Gastrocnemius medialis (tissue), 4 donors: ENCODE measurements at regions not wholly inside any gene's neighbourhood (a gene's known extent, or its start where the extent isn't known, plus 50 kb on each side); places are given as distances from the start of the nearest gene placed in this dataset.

Source experiments
- CTCF ChIP-seq, 5 experiments: fragments of 450-650 bp in 3 of 5; fragments of 200-600 bp in 2 of 5; sonication (generic) in 2 of 5; IDR thresholded peaks in 4 of 5; conservative IDR thresholded peaks in 1 of 5; 1 replicate in 4 of 5; 2 replicates in 1 of 5; pipeline ENCODE4 v1.5.1; 2016 to 2019; ENCODE audit warnings: antibody characterized with exemption in 5 of 5, mild to moderate bottlenecking in 3 of 5, moderate library complexity in 3 of 5
- POLR2A ChIP-seq, 2 donors: fragments of 450-650 bp; IDR thresholded peaks; one replicate each; pipeline ENCODE4 v1.6.1; 2017; ENCODE audit warnings: antibody characterized with exemption in 2 of 2, mild to moderate bottlenecking in 2 of 2, moderate library complexity in 2 of 2

DNA sequence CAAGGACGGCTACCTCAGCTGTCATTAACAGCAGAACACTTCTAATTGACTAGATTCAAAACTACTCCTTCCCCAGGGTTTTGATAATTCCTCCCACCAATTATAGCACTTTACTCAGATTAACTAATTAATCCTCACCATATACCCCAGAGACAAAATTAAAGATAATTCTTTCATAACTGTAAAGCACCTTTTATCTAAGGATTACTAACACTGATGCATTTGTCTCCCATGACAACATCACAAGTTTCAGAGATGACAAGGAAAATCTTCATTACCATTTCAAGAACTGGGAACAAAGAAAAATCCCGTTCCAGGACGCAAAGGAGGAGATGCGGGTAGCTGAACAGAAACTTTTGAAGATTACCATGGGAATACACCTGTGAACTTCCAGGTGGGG, 129.4 kb upstream of the ITGA6 start:
- TF ChIP-seq POLR2A (IDR thresholded peaks at IDR 0.05) (no peak), CTCF (IDR thresholded peaks at IDR 0.05 in 4 of 5, conservative IDR thresholded peaks at IDR 0.05 in 1 of 5) (no peak)
